Panc1 (cell line): ENCODE measurements at regions not wholly inside any gene's neighbourhood (a gene's known extent, or its start where the extent isn't known, plus 50 kb on each side); places are given as distances from the start of the nearest gene placed in this dataset.

Experiments used
- ATAC-seq: fragments of 200-7000 bp; cut with Tn5 transposase; 2 replicates; pipeline ENCODE4 v1.9.1; 2020; ENCODE audit warnings: mild to moderate bottlenecking, moderate library complexity
- BruUV-seq: library from RNA; stranded (reverse); fragments of 400-500 nt; replicated peaks from 2 replicates; lab custom pipeline; 2021; lab: Mats Ljungman, UMichigan
- CTCF ChIA-PET: fragments of 300-600 bp; sonication (Branson Sonifier 250); formaldehyde crosslinking; loops from one replicate; lab custom pipeline; 2022; ENCODE audit warnings: antibody characterized with exemption; lab: Charles Lee
- POLR2A ChIA-PET: fragments of 300-600 bp; sonication (Branson Sonifier 250); formaldehyde crosslinking; loops from one replicate; lab custom pipeline; 2022; ENCODE audit warnings: antibody characterized with exemption; lab: Charles Lee
- DNase-seq: peaks from one replicate; pipeline ENCODE4 v3.0.0-alpha.2; 2010; ENCODE audit warnings: low read depth, low spot score
- H3K27ac ChIP-seq: 2 replicates; pipeline ENCODE4 v1.5.1; 2011; ENCODE audit warnings: mild to moderate bottlenecking, low read length, inconsistent platforms
- H3K27me3 ChIP-seq: fragments of 200-500 bp; sonication (Bioruptor generic); 2 replicates; pipeline ENCODE4 v1.6.0; 2014; ENCODE audit warnings: low read length, inconsistent platforms; ENCODE audit not compliant: control insufficient read depth, insufficient read depth
- H3K36me3 ChIP-seq: fragments of 200-500 bp; sonication (Bioruptor generic); 2 replicates; pipeline ENCODE4 v1.5.1; 2014; ENCODE audit warnings: inconsistent platforms, mild to moderate bottlenecking, low read length, moderate library complexity; ENCODE audit not compliant: control insufficient read depth, insufficient read depth
- H3K4me1 ChIP-seq: 2 replicates; pipeline ENCODE4 v1.5.1; 2011; ENCODE audit warnings: inconsistent platforms, mild to moderate bottlenecking, low read length, moderate library complexity; ENCODE audit not compliant: control insufficient read depth, insufficient read depth
- H3K4me3 ChIP-seq, 2 experiments: 2 replicates each; pipeline ENCODE4 v1.5.1; 2011 to 2012; ENCODE audit warnings: low read depth in 2 of 2, low read length in 2 of 2, mild to moderate bottlenecking in 2 of 2, inconsistent platforms in 1 of 2, moderate library complexity in 1 of 2
- H3K9me3 ChIP-seq: fragments of 200-500 bp; sonication (Bioruptor generic); 2 replicates; pipeline ENCODE4 v1.5.1; 2014; ENCODE audit warnings: low read depth, mild to moderate bottlenecking, inconsistent platforms, low read length, moderate library complexity; ENCODE audit not compliant: control insufficient read depth, insufficient read depth
- CTCF ChIP-seq: fragments of 450-650 bp; IDR thresholded peaks from 2 replicates; pipeline ENCODE4 v1.5.1; 2017; ENCODE audit warnings: mild to moderate bottlenecking
- POLR2AphosphoS5 ChIP-seq: IDR thresholded peaks from 2 replicates; pipeline ENCODE4 v1.6.1; 2012; ENCODE audit warnings: mild to moderate bottlenecking, low read depth, low read length, moderate library complexity
- REST ChIP-seq, 2 experiments: IDR thresholded peaks; 2 replicates each; pipeline ENCODE4 v1.6.1; 2011 to 2012; ENCODE audit warnings: low read depth in 2 of 2, control low read depth in 1 of 2, low read length in 1 of 2, mild to moderate bottlenecking in 1 of 2, moderate library complexity in 1 of 2; ENCODE audit not compliant: insufficient read depth in 1 of 2
- SIN3A ChIP-seq: IDR thresholded peaks from 2 replicates; pipeline ENCODE4 v1.6.1; 2012; ENCODE audit warnings: low read depth, mild to moderate bottlenecking, low read length, moderate library complexity, borderline replicate concordance; ENCODE audit not compliant: insufficient read depth
- TCF7L2 ChIP-seq: IDR thresholded peaks from 2 replicates; pipeline ENCODE4 v1.6.1; 2011; ENCODE audit warnings: mild to moderate bottlenecking, low read depth, low read length, inconsistent platforms
- in situ Hi-C: cut with HindIII; loops from 2 replicates; pipeline ENCODE4 v1.10.0; 2016; ENCODE audit warnings: low sequenced_read_pairs, low pct_unique_long_range_greater_than_20kb
- intact Hi-C: fragments of 100-400 bp; cut with micrococcal nuclease; formaldehyde crosslinking; loops from one replicate; pipeline ENCODE4 v1.10.0; 2022; ENCODE audit not compliant: unreplicated experiment

- H3K27ac ChIP-seq: no peak overlapping the region
- no peaks in the 10 kb centered on the region for H3K36me3 ChIP-seq
- DNase-seq (no peak), ATAC-seq (no peak)
- in situ Hi-C loops: no loop called here
- TF ChIP-seq TCF7L2 (no peak), SIN3A (no peak)
- H3K4me1 ChIP-seq: no peaks in the 10 kb centered on the region
- BruUV-seq: no TSS peak
- H3K4me3 ChIP-seq: no peak overlapping the region
- ChIA-PET POLR2A (no interaction called here), CTCF (no interaction called here)
- H3K9me3 ChIP-seq: no peaks in the 10 kb centered on the region
- intact Hi-C loops: no loop called here
- H3K27me3 ChIP-seq: no peaks in the 10 kb centered on the region
Observed at GRCh38 chr12:128164533-128164932, 102.4 kb upstream of the TMEM132C start.

GRCh38 chr12:128165387-128165786, 101.6 kb upstream of the TMEM132C start:
- no TSS peak for BruUV-seq
- TF ChIP-seq POLR2AphosphoS5: no peak
- TF ChIP-seq CTCF: no peak
- ChIA-PET CTCF (no interaction called here), POLR2A (interaction anchor here (0.6 kb wide), 1 partner anchor 52 kb away, joined by 4 read pairs; no protein-coding TSS in a partner anchor)
- ATAC-seq (no peak), DNase-seq (no peak)
- Histone ChIP-seq H3K27ac (no peak overlapping the region), H3K27me3 (no peaks in the 10 kb centered on the region), H3K36me3 (no peaks in the 10 kb centered on the region), H3K9me3 (no peaks in the 10 kb centered on the region), H3K4me1 (no peaks in the 10 kb centered on the region), H3K4me3 (no peak overlapping the region)
- intact Hi-C loops (no loop called here), in situ Hi-C loops (no loop called here)

GRCh38 chr12:128168273-128168672, 98.7 kb upstream of the TMEM132C start:
- no peak for TF ChIP-seq CTCF
- TF ChIP-seq REST (IDR thresholded peaks at IDR 0.05; ENCODE audit: insufficient read depth in 1 of 2, low read depth in 2 of 2, low read length in 1 of 2): no peak
- TF ChIP-seq SIN3A: no peak
- in situ Hi-C loops: no loop called here
- no peak for DNase-seq
- POLR2A ChIA-PET: no interaction called here
- intact Hi-C loops: no loop called here
- no peak for ATAC-seq
- BruUV-seq: no TSS peak
- H3K4me3 ChIP-seq: no peak overlapping the region
- no peaks in the 10 kb centered on the region for H3K9me3 ChIP-seq
- no peaks in the 10 kb centered on the region for H3K36me3 ChIP-seq
- no peak overlapping the region for H3K27ac ChIP-seq
- H3K4me1 ChIP-seq: no peaks in the 10 kb centered on the region
- no peaks in the 10 kb centered on the region for H3K27me3 ChIP-seq
- CTCF ChIA-PET: no interaction called here
